ENCODE measurements at regions not wholly inside any gene's neighbourhood (a gene's known extent, or its start where the extent isn't known, plus 50 kb on each side); places are given as distances from the start of the nearest gene placed in this dataset.
A peak's percentile ranks its signal among the peaks of the same experiment; 100 is the strongest.
"Not testable (repeated sequence)": the region's sequence is repeated elsewhere in the genome, so short reads cannot be mapped to it uniquely, and the experiment has no call there.

DNA sequence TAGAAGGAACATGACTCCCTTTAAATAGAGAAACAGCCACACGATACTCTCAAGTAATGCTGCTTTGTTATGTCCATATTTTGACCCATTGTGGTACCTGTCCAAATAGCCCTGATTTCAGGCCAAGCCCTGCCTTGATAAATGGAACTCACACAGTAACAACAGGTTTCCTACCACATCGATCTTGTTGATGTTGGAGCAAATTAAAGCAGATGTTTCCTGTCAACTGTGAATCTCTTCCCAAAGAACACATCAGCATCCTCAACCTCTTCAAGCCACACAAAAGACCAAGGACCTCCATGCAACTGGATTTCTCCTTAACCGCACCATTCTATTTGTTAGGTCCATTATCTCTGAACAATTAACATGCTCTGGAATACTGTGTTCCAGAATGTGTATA is 109.5 kb downstream of the FOXD4L6 start:
- not testable (repeated sequence) for DNase-seq (ENCODE audit: low read depth in 3 of 3)

DNA sequence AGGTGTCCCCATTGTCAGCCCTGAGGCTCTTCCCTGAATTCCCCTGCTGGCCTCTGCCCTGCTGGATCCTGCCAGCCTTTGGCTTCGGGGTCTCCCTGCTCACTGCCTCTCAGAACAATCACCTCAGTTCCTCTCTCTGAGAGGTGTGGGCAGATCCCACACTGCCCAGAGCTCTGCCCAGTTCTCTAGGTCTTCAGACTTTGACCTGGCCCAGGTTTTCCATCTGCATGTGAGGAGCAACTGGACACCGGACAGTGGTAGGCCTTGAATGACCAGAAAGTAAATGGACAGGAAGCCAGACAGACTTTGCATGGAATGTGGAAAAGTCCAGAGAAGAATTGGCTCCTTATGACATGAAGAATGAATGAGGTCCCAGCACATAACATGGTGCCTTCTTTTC is 111.8 kb downstream of the FOXD4L6 start:
- DNase-seq (ENCODE audit: low read depth in 3 of 3): not testable (repeated sequence)

DNA sequence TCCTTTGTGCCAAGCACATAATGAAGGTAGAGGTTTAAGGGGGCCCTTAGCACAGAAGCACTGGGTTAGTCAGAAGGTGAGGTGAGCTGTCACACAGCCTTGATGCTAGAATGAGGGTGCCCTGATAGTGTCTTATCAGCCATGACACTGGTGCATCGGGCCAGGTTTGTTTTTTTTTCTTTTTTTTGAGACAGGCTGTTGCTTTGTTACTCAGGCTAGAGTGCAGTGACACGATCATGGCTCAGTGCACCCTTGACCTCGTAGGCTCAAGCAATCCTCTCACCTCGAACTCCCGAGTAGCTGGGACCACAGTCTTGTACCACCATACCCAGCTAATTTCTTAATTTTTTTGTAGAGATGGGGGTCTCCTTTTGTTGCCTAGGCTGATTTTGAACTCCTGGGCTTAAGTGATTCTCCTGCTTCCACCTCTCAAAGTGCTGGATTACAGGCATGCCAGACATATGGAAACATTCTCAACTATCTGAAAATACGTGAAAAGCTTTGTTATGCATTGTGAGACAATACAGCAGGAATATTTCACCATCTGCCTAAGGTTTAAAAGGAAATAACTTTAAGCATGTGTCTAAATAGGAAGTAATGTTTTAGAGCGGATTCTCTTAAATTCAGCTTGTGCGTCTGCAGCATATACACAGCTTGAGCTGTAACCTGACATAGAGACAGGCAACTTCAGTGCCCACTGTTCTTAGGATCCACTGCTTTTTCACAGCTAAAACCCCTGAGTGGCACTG is 128.4 kb downstream of the FOXD4L6 start:
- DNase-seq (ENCODE audit: low read depth in 3 of 3): not testable (repeated sequence)

DNA sequence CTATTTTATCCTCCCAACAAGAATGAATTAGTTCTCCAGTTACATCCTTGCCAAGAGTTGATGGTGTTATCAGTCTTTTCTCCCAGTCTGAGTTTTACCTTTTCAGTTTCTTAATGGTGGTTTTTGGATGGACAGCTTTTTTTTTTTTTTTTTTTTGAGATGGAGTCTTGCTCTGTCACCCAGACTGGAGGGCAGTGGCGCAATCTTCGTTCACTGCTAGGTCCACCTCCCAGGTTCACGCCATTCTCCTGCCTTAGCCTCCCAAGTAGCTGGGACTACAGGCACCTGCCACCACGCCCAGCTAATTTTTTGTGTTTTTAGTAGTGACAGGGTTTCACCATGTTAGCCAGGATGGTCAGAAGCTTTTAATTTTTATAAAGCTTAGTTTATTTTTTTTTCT is 133.0 kb downstream of the FOXD4L6 start:
- DNase-seq (ENCODE audit: low read depth in 3 of 3): not testable (repeated sequence)

DNA sequence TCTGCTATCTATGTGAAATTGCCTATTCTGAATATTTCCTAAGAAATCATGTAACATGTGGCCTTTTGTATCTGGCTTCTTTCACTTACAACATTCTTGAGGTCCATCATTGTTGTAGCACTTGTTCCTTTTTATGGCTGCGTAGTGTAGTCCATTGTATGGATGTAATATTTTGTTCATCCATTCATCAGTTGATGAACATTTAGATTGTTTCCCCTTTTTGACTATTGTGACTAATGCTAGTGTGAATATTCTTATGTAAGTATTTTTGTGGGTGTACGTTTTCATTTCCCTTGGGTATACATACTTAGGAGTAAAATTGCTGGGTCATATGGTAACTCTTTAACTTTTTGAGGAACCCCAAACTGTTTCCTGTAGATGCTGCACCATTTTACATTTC is 134.6 kb downstream of the FOXD4L6 start:
- not testable (repeated sequence) for DNase-seq (ENCODE audit: low read depth in 3 of 3)

DNA sequence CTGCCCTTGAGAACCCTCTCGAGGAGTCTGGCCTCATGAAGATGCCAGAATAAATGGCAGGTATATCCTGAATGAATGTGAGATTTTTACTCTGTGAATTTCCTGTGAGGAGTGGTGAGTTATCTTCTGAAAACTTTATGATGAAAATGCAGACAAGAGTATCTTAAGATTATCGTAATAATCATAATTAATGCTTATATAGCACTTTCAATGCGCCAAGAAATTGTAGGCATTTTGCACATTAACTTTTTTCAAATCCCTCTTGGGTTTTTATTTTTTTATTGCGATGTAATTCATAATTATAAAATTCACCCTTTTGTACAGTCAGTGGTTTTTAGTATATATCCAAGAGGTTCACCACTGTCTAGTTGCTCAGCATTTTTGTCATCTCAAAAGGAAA is 135.1 kb downstream of the FOXD4L6 start:
- not testable (repeated sequence) for DNase-seq (ENCODE audit: low read depth in 3 of 3)

DNA sequence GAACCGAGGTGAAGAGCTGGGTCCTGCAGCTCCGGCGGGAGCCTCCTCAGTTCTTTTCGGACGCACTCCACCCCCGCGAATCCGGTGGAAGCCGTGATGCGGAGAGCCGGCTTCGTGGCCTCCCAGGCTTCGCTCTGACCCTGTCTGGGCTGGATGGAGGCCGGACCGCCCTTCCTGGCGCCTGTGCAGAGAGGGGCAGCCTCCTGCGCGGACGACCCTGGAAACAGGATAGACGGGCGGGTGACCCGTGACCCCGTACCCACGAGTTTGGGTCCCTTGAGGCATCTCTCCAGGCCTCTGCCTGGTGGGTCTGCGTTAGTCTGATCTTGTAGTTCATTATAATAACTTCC is 136.0 kb downstream of the FOXD4L6 start:
- not testable (repeated sequence) for DNase-seq (ENCODE audit: low read depth in 3 of 3)

DNA sequence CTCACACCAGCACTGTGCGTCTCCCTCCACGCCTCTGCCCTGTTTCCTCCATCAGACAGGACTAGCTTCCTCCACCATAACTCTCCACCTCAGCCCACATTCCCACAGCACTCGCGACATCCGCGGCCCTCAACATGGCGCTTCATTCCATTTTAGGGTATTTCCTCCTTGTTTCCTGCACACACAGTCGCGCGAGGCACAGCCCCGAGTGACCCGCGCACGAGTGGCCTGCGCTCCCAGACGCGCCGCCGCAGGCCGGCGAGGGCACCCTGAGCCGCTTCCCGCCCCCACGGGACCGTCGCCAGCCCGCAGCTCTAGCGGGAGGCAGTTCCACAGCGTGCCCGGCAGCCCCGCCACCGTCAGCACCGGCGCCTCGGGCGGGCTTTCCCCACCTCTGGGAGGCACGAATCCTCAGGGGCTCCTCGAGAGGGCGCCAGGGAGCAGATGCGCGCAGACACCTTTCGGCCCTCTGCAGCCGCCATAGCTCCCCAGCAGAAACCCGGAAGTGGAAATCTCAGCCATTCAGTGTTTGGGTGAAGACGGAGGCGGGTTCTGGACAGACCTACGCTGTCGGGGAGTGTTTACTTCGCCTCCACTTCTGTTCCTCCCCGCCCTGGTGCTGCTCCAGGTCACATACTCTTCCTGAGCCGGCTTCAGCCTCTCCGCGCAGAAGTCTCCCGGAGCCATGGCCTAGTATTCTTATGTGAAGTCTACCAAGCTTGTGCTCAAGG is 136.6 kb downstream of the FOXD4L6 start:
- peak; percentile 87 to 97 (median 96) for DNase-seq (ENCODE audit: low read depth in 3 of 3)

DNA sequence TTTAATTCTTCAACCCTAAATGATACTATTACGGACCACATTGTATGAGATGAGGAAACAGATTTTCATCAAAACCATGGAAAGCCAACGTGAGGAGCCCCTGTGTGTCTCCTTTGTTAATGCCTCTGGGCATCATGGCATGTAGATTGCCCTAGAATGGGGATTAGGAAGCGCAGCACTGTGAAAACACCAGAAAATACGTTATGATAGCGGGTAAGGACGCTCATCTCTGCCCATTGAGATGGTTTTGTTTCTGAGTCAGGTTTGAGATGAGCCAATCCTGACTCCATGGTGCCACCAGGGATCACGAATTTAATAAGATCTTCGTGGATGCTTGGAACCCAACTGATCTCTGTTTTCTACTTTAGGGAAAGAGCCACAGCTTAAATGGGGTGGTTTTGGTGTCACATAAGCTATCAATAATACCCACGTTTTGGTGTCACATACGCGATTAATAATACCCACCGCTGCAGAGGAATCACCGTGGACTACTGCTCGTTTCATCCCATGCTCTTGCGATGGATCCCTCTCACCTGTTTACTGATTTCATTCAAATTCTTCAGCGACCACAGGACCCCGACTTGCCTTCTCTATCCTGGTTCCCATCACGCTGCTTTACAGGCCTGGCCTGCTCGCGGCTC is 137.3 kb downstream of the FOXD4L6 start:
- not testable (repeated sequence) for DNase-seq (ENCODE audit: low read depth in 3 of 3)

DNA sequence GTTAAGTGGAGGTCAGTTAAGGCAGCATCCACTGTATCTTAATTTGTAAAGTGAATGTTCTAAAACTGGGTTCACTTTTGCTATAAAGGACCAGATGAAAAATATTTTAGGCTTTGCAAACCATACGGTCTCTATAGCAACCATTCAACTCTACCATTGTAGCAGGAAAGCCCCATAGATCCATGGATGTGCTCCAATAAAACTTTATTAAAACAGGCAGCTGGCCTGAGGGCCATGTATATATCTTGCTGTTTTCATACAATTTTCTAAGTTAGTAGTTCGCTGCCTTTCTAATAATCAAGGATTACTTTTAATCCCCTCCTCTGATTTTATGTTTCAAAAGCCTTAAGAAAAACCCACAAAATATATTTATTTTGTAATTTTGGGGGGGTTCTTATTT is 142.1 kb downstream of the FOXD4L6 start:
- DNase-seq (ENCODE audit: low read depth in 3 of 3): not testable (repeated sequence)

DNA sequence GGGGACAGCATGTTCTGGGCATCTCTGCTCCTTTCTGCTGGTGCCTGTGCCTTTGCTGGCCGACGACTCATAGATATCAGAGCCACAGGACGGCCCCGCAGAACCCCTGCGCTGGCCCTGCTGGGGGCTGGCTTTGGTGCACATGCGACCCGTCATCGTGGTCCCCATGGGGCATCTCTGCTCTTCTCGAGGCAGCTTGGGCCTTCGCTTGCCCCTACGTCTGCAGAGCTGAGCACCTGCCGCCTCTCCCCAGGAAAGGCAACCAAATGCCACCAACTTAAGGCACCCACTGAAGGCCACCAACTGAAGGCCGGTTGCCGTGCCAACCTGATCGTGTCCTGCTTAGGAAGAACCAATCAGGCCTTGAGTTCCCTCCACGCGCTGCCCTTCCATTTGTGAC is 153.1 kb downstream of the FOXD4L6 start:
- not testable (repeated sequence) for DNase-seq (ENCODE audit: low read depth in 3 of 3)

DNA sequence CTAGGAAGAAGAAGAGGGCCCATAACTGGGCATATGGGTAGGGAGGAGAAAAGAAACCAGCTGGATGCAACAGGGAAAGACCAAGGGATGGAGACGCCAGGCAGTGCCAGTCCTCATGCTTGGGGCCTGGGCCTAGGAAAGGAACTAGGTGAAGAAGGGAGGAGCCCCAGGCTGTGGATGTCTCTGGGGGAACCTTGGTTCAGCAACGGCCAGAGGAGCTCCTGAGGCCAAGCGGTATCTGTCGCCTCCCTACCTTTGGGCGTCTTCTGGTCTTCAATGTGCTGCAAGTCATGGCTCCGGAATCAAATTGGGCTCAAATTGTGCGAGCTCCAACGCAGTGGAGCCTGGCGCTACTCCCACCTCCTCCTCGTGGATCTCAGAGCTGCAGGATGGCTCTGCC is 153.6 kb downstream of the FOXD4L6 start:
- DNase-seq (ENCODE audit: low read depth in 3 of 3): not testable (repeated sequence)

DNA sequence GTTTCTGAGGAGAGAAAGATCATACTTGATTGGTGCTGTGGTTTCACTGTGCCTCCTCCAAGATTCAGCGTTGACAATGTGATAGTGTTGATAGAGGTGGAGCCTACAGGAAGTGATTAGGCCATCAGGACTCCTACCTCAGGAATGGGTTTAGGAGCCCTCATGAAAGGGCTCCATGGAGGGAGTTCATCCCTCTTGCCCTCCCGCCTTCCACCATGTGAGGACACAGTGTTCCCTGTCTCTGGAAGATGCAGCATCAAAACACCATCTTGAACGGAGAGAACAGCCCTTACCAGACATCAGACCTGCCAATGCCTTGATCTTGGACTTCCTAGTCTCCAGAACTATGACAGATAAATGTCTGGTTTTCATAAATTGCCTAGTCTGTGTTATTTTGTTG is 156.7 kb downstream of the FOXD4L6 start:
- DNase-seq (ENCODE audit: low read depth in 3 of 3): not testable (repeated sequence)

DNA sequence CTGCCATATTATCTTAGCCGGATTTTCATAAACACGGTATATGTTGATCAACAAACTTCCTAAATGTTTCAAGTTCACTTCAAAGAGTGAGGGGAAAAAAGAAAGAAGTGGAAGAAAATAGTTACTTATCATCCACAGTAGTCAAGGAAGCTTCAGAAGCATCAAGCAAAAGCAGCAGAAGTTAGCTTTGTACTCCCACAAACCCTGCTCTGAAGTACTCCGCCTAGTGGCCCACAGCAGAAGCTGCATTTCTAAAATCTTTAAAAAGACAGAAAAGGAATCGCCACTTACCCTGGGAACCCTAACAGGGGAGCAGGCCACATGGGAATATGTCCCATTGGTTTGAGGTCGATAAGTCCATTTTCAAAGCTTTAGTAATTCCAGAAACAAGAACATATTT is 158.1 kb downstream of the FOXD4L6 start:
- not testable (repeated sequence) for DNase-seq (ENCODE audit: low read depth in 3 of 3)

DNA sequence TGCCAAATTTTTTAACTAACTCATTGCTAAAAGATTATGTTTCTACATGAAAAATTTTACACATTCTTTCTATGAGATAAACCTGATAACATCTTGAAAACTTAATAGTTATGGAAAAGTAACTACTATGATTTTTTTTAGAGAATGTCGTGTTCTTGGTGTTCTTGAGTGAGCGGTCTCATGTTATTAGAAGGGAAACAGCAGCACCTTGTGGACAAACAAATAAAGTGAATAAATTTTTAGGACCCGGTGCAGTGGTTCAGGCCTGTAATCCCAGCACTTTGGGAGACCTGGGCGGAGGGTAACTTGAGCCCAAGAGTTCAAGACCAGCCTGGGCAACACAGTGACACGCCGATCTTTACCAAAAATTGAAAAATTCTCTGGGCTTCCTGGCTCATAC is 166.0 kb downstream of the FOXD4L6 start:
- not testable (repeated sequence) for DNase-seq (ENCODE audit: low read depth in 3 of 3)

DNA sequence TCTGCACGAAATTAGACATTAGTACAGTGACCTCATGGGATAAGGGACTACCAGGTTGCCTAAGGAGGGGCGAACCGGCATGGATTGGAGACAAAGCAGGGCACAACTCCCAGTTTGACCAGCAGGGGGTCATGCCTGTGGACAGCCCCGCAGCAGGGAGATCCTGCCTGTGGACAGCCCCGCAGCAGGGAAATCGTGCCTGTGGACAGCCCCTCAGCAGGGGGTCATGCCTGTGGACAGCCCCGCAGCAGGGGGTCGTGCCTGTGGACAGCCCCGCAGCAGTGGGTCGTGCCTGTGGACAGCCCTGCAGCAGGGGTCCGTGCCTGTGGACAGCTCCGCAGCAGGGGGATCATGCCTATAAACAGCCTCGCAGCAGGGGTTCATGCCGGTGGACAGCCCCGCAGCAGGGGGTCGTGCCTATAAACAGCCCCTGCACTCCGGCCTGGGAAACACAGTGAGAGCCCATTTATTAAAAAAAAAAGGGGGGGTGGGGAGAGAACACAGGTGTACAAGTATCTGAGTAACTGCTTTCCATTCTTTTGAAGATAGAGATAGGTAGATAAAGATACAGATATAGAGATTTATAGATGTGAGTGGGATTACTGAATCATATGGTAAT is 176.5 kb downstream of the FOXD4L6 start:
- DNase-seq (ENCODE audit: low read depth in 3 of 3): not testable (repeated sequence)

DNA sequence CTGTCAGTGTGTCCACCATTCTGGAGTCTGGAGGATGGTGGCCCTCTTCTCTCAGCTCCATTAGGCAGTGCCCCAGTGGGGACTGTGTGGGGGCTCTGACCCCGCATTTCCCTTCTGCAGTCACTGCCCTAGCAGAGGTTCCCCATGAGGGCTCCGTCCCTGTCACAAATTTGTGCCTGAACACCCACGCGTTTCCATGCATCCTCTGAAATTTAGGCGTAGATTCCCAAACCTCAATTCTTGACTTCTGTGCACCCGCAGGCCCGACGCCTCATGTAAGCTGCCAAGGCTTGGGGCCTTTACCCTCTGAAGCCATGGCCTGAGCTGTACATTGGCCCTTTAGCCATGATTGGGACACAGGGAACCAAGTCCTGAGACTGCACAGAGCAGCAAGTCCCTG is 182.3 kb downstream of the FOXD4L6 start:
- DNase-seq (ENCODE audit: low read depth in 3 of 3): not testable (repeated sequence)

DNA sequence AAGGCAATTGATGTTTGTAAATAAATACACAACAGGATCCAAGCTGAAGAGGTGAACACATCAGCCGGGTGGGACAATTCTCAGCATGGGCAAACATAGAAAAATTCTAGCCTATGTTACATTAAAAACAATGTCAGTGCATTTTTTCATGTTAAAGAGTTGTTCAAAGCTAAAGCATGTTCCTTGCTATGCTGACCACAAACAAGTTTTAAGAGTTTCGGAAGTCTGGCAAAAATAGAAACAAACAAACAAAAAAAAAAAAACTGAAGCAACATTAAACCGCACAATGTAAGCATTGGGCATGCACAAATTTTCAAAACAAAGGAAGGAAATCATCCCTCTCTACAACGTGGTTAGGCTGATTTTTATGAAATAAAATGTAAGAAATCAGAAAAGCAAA is 185.8 kb downstream of the FOXD4L6 start:
- DNase-seq (ENCODE audit: low read depth in 3 of 3): not testable (repeated sequence)

DNA sequence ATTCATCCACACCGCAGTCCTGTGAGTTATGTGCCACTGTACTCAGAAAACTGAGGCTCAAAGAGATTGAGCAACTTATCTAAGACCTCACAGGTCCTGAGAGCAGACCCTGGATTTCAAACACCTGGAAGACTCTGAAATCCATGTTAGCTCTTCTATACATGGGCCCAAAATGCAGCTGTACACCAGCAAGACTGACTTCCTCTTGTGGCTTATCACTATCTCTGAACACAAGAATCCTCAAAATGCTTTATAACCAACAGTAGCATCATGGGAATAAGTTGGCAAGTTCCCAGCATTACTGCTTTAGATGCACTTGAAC is 188.6 kb downstream of the FOXD4L6 start:
- DNase-seq (ENCODE audit: low read depth in 3 of 3): not testable (repeated sequence)

DNA sequence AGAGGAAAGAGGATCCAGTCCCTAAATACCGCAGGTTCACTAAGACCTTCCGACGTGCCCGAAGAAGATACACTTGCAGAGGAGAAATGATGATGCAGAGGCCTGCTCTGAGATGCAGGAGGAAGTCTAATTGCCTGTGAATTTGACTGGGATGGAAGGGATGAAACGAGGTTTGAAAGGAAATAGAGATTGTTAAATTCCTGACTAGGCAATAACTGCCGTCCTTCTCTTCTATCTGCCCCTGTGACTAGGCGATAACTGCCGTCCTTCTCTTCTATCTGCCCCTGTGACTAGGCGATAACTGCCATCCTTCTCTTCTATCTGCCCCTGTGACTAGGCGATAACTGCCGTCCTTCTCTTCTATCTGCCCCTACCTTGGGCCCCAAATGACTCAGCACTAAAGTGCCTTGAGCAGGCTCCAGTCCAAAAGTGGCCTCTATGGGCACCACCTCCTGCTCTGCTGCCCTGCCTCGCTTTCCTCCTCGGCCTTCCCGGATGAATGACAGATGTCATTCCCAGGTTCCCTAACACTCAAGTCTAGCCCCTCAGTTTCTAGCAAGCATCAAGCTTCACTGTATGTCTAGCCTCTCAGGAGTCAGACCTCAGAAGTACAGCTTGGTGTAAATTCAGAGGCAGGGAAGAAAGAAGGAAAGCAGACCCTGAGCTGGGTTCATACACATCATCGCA is 189.1 kb downstream of the FOXD4L6 start:
- DNase-seq (ENCODE audit: low read depth in 3 of 3): not testable (repeated sequence)

DNA sequence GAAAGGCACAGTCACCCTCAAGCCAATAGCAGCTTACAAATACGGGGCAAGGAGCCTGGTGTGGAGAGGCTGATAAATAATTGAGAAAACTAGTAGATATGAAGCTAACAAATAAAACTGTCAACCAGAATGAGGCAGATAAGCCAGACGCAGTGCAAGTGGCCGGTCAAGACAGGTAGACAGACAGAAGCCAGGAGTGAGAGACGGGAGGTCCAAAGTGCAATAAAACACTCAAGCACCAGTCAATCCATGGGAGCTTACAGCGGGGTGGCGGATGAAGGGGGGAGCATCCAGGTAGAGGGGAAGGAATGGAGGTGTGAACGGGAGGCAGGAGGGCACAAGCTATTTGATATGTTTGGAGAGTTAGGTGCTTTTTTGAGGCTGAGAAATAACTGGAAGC is 193.1 kb downstream of the FOXD4L6 start:
- DNase-seq (ENCODE audit: low read depth in 3 of 3): no peak

DNA sequence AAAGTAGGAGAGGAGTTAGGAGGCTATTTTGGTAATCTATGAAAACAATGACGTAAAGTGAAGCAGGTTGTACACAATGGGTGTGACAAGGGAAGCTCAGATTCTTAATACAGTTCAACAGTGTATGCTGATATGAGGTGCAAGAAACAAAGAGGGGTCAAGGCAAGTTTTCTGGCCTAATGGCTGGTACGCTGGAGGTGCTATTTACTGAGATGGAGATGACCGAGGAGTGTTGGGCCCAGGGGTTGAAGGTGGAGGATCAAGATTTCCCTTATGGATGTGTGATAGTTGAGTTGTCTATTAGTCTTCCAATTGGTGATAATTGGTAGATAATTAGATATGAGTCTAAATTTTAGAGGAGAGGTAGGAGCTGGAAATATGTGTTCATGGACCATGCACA is 194.0 kb downstream of the FOXD4L6 start:
- not testable (repeated sequence) for DNase-seq (ENCODE audit: low read depth in 3 of 3)
